GM21360 (cell line): ENCODE measurements at regions not wholly inside any gene's neighbourhood (a gene's known extent, or its start where the extent isn't known, plus 50 kb on each side); places are given as distances from the start of the nearest gene placed in this dataset.

ENCODE experiments used
- ATAC-seq: cut with Tn5 transposase; IDR thresholded peaks from one replicate; pipeline ENCODE4 v1.9.1; 2021; ENCODE audit warnings: mild to moderate bottlenecking, moderate library complexity; ENCODE audit not compliant: unreplicated experiment

- ATAC-seq, result no peak
Measured at GRCh38 chr12:60981473-60981872, 1278.7 kb upstream of the USP15 start.

- ATAC-seq, result no peak
Measured at GRCh38 chr12:60992087-60992486, 1268.1 kb upstream of the USP15 start.

- ATAC-seq, result no peak
Measured at GRCh38 chr12:60995256-60995825, 1264.9 kb upstream of the USP15 start.

GRCh38 chr12:60997869-60998378 is 1262.3 kb upstream of the USP15 start:
- ATAC-seq, result no peak

DNA sequence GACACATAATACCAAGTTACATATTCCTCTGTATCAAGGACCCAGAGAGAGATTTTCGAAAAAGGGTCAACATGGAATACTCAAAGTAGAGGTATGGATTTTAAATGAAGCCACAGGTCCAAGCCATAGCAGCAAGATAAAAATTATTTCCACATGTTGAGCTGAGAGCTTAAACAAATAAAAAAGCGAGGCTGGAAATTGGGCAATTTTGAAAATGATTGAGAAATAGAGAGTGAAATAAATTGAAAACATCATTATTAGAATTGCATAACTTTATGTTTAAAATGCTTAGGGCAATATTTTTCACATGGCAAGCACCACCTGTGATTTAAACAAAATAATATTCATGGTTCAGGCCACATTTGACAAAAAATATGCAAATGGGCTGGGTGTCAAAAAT is 1251.0 kb upstream of the USP15 start:
- ATAC-seq, result no peak

- ATAC-seq, result no peak
Measured at GRCh38 chr12:61011767-61012423, 1248.3 kb upstream of the USP15 start.

DNA sequence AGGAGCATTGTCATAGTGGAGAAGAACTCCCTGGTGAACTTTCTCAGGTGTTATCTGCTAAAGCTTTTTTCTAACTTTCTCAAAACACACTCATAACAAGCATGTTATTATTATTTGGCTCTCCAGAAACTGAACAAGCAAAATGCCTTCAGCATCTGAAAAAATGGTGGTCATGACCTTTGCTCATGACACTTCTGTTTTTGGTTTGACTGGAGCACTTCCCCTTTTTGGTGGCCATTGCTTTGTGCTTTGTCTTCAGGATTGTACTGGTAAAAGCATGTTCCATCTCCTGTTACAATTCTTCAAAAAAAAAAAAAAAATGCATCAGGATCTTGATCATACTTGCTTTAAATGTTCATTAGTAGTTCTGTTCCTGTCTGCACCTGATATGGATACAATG is 1241.6 kb upstream of the USP15 start:
- ATAC-seq, result no peak

DNA sequence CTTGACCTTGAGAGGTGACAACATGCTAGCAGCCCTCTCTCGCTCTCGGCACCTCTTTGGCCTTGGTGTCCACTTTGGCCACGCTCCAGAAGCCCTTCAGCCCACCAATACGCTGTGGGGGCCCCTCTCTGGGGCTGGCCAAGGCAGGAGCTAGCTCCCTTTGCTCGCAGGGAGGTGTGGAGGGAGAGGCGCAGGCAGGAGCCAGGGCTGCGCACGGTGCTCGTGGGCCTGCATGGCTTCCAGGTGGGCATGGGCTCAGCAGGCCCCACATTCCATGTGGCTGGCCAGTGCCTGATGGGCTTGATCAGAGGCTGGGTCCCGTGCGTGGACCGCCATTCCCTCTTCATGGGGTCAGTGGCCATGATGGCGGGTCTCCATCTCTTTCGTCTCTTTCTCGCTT is 1237.0 kb upstream of the USP15 start:
- no peak for ATAC-seq

DNA sequence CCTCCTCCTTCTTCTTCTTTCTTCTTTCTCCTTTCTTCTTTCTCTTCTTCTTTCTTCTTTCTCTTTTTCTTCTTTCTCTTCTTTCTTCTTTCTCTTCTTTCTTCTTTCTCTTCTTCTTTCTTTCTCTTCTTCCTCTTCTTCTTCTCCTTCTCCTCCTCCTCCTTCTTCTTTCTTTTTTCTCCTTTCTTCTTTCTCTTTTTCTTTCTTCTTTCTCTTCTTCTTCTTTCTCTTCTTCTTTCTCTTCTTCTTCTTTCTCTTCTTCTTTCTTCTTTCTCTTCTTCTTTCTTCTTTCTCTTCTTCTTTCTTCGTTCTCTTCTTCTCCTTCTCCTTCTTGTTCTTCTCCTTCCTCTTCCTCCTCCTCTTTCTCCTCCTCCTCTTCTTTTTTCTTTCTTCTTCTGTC is 1230.7 kb upstream of the USP15 start:
- no peak for ATAC-seq

- ATAC-seq, result no peak
Measured at GRCh38 chr12:61037792-61038191, 1222.4 kb upstream of the USP15 start.

- no peak for ATAC-seq
Measured at GRCh38 chr12:61043838-61044237, 1216.4 kb upstream of the USP15 start.

DNA sequence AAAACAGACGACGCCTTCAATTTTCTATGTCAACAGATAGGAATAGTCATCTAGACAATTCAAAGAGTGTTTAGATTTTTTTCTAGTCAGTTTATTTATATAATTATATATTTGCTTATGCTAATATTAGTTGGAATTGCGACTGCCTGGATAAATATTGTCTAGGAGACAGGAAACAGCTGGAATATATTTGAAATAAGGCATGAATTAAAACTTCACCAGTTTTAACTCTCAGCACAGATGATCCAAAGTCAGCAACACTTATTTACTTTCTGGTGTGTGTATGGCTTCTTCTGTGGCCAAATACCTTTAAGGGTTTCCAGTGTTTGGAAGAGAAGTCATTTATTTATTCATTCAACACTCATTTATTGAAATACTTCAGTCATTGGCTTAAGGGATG is 1215.4 kb upstream of the USP15 start:
- ATAC-seq, result no peak

GRCh38 chr12:61070640-61071414 is 1189.4 kb upstream of the USP15 start:
- ATAC-seq, result no peak

DNA sequence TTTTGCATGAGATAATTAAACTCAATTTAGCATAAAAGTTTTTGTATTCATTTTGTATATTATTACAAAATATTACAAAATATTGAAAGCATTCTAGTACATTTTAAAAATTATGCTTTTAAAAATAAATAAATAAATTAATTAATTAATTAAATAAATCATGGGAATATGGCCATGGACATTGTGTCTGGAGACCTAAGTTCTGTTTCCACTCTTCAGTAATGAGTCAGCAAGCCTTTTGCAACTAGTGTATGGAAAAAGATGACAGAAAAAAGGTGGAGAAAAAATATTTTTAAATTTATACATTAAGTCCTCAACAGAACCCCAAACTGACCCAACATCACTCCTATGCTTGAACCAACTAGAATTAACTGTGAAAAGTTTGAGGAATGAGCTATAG is 1187.5 kb upstream of the USP15 start:
- no peak for ATAC-seq

DNA sequence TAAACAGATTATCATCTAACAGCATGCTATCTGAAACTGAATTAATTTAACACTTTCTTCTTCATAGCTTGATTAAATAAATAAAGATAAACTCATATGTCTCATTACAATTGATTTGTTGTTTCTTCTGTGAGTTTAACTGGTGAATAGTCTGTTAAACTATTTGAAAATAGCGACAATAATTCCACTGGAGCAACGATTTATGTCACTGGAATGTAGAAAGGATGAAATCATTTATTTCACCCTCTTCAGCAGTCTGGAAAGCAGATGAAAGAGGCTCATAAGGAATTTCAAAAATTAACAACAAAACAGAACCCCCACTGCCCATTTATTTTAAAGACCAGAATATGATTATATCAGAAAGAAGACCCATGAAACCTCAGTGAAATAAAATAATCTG is 1165.1 kb upstream of the USP15 start:
- ATAC-seq, result no peak

- ATAC-seq, result no peak
Measured at GRCh38 chr12:61098031-61098580, 1162.1 kb upstream of the USP15 start.

GRCh38 chr12:61107118-61107517 is 1153.1 kb upstream of the USP15 start:
- no peak for ATAC-seq

- no peak for ATAC-seq
Measured at GRCh38 chr12:61111218-61111617, 1149.0 kb upstream of the USP15 start.

GRCh38 chr12:61137677-61138414 is 1122.4 kb upstream of the USP15 start:
- no peak for ATAC-seq

DNA sequence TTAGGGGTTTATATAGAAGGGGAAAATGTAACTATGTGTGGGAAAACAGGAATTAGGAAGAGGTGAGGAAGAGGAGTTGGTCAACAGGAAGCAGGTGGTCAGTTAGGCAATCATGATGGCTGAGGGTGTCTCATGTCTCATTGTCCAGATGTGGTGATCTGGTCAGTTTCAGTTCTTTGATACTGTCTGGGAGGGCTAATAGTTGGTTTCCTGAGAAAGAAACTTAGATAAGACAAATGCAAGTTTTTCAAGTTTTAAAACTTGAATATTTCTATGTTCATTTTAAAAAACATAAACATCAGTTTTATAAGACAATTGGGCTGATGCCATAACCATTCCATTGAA is 1121.8 kb upstream of the USP15 start:
- ATAC-seq, result no peak

GRCh38 chr12:61161961-61162360 is 1098.2 kb upstream of the USP15 start:
- ATAC-seq, result no peak
